KG1 (cell line): ENCODE measurements at regions not wholly inside any gene's neighbourhood (a gene's known extent, or its start where the extent isn't known, plus 50 kb on each side); places are given as distances from the start of the nearest gene placed in this dataset.

Experiments used
- DNase-seq: peaks from one replicate; lab custom pipeline; 2025; lab: John Stamatoyannopoulos, UW

DNA sequence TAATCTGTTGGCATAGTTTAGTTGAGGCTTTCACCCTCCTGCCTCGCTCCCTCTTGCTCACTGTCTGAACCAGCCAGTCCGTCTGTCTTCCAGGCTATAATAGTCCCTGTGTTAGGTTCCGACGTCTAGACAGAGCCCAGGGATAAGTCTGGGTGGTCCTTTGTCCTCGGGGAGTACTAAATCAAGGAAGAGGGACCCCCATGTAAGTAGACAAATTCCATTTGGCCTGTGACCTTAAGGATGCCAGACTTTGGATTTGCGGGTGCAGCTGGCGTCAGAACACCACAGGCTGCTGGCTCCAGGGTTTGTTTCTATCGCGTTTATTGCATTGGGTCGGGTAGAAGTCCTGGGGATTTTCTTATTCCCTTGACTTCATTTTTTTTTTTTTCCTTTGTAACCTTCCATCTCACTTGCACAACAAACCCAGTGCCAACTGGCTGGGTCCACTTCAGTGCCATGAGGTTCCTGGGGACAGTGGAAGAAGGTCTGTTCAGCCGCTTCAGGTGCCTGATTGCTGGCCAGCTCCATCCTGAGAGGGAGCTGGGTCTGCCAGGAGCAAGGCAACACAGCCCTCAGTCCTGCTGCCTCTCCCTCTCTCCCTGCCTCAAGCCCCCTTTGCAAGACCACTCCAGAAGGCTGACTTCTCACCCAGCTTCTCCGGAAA lies 95.4 kb upstream of the KLHL25 start:
- no peak for DNase-seq

- no peak for DNase-seq
These were observed 95.9 kb upstream of the KLHL25 start for GRCh38 chr15:85890620-85890980.

DNA sequence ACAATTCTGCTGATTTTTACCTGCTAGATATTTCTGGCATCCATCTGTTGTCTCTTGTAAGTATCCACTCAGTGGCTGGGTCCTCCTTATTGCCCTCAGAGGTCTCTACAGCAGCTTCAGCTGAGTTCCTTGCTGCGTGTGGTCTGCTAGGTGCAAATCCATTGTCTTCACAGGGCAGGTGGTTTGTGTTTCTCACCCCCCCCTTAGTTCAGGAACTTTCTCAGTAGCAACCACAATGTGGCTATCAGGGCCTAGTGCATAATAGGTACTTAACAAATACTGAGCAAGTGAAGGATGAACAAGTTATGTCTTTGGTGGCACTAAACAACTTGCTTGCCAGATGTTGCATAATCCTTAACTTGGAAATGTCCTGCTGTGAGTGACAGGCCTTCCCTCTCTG lies 96.7 kb upstream of the KLHL25 start:
- DNase-seq = no peak

DNA sequence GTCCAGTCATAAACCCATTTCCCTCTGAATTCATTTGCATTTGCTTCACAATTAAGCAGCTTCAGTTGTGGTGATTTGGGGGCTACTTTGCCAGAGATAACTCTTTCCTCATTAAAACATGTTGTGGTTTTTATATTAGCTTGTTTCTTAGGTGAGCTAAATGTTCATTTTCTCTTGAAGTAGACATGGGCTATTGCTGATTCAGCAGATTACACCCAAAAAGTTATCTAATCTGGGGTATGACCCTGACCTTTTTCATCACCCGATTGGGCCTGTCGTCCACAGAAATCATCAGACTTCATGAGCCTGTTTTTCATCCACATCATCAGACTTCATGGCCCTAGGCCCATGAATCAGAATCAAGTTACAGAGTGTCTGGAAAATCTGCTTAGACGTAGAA lies 97.5 kb upstream of the KLHL25 start:
- DNase-seq = no peak

- DNase-seq = no peak
These were observed 102.6 kb upstream of the KLHL25 start for GRCh38 chr15:85897207-85897894.

DNA sequence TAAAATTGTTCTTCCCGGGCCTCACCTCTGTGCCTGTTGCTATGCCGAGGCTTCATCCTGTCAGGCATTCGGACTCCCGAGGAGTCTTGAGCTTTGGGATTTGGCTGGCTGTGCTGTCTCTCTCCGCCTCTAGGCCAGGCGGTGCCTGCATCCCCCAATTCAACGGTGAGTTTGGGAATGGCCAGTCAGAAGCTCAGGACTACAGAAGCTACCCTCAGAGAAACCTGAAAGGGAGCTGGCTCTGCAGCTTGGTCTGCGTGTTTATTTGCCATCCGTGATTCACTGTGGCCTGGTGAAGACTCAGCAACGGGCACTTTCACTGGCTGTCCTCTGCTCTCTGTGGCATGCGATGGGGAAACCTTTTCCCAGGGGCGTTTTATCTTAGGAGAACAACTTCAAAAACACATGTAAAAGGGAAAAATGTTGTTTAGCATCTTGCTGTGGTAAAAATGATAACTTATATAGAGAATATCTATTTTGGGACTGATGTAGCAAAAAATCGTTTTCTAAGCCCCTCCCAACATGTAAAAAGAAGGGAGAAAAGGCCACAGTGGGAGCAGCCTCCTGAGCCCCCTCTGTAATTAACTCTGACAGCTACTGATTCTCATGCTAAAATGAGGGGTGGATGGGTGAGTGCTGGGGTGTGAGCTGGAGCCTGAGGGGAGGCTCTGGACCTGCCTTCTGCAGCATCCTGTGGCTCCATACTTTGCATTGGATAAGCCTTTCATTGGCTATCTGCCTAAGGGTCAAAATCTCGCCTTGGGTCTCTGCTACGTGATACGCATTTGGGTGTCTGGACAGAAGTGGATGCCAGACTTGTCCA lies 103.4 kb upstream of the KLHL25 start:
- no peak for DNase-seq

GRCh38 chr15:85899927-85900326 lies 105.2 kb upstream of the KLHL25 start:
- DNase-seq = no peak

- DNase-seq = no peak
These were observed 111.2 kb upstream of the KLHL25 start for GRCh38 chr15:85905751-85906450.

DNA sequence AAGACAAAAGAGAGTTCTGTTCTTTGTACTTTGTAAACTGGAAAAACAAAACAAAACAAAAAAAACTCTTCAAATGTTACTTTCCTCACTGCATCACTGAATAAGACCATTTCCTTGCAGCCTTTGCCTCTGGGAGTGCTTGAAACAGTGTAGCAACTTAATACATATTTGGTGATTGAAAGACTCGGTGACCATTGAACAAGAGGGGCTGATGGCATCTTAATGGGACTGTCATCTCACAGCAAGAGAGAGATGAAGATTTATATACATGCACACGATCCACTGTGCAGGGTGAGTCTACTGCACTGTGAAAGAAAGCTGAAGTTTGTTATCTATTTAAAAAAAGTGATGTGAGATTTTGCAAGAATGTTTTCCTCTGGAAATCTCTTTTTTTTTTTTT lies 111.9 kb upstream of the KLHL25 start:
- no peak for DNase-seq

DNA sequence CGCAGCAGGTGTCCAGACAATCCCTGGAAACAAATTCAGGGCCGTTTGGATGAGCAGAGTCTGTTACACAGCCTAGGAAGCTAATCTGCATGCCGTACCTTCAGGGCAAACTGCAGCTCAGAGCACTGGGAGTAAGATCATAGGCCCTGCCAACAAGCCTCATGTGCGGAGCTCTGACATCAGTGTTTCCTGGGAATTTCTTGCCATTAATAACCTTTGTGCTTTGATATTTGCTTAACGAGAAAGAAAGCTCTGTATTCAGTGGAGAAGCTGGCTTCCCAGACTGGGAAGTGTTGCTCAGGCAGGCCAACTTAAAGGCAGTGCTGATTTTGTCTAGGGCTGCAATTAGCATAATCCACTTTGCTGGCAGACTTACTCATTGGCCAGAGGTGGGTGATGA lies 116.1 kb upstream of the KLHL25 start:
- no peak for DNase-seq

- DNase-seq = no peak
These were observed 118.7 kb upstream of the KLHL25 start for GRCh38 chr15:85913461-85913860.

DNA sequence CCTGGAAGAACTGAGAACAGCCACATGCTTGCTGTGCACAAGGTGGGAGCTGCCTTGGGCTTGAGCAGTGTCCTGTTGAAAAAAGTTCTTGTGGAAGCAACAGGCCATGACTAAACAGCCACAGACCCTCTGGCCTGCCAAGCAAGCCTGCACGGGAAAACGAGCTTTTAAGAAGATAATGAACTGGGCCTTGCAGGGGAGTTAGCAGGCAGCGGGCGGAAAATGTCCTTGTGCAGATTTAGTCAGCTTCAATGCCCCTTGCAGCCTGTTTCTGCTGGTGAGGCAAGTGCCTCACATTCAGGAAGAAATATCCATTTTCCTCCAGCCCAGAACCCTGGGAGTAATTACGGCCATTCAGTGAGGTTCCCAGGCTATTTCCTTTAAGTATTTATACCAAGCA lies 126.2 kb upstream of the KLHL25 start:
- DNase-seq = no peak

- no peak for DNase-seq
These were observed 129.4 kb upstream of the KLHL25 start for GRCh38 chr15:85924088-85924487.

GRCh38 chr15:85925649-85926237 lies 131.0 kb upstream of the KLHL25 start:
- DNase-seq = no peak

- DNase-seq = no peak
These were observed 132.1 kb upstream of the KLHL25 start for GRCh38 chr15:85926834-85927233.

- DNase-seq = no peak
These were observed 133.3 kb upstream of the KLHL25 start for GRCh38 chr15:85927931-85928537.

GRCh38 chr15:85929786-85930185 lies 135.1 kb upstream of the KLHL25 start:
- DNase-seq = no peak

DNA sequence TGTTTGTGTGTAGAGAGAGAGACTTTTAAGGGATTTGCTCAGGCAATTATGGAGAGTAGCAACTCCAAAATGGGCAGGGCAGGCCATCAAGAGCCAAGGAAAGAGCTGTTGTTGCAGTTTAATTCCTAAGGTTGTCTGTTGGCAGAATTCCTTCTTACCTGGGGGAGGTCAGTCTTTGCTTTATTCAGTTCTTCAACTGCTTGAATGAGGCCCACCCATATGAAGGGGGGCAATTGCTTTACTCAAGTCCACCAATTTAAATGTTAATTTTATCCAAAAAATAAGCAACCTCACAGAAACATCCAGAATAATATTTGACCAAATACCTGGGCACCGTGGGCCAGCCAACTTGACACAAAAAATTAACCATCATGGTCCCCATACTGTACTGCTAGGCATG lies 137.7 kb upstream of the KLHL25 start:
- no peak for DNase-seq

GRCh38 chr15:85934691-85935090 lies 140.0 kb upstream of the KLHL25 start:
- no peak for DNase-seq

DNA sequence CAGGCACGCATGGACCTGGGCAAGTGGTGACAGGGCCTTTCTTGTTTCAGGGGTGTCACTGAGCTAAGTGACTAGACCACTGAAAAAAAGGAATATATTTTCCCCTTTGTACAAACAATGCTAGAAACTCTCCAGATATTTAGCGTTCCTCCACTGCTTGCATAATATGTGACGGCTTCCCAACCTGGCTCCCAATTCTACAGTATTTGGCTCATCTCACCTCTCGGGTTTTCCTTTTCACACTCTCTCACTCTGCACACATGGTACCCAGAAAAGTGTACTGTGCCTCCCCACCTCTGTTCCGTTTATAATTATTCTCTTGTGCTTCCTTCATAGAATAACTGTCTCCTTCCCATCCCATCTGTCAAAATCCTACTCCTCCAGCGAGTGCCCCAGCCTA lies 140.5 kb upstream of the KLHL25 start:
- DNase-seq = no peak

- DNase-seq = no peak
These were observed 142.0 kb upstream of the AGBL1 start for GRCh38 chr15:85937661-85938060.
